Sigmoid colon (tissue), 4 donors: ENCODE measurements at regions not wholly inside any gene's neighbourhood (a gene's known extent, or its start where the extent isn't known, plus 50 kb on each side); places are given as distances from the start of the nearest gene placed in this dataset.

Experiments
- EP300 ChIP-seq, 4 donors: sonication (generic); formaldehyde crosslinking; IDR thresholded peaks; one replicate each; pipeline ENCODE4 v1.6.1; 2017; ENCODE audit warnings: antibody characterized with exemption in 4 of 4
- POLR2AphosphoS5 ChIP-seq, 4 donors: sonication (generic); formaldehyde crosslinking; IDR thresholded peaks; one replicate each; pipeline ENCODE4 v1.6.1; 2017; ENCODE audit warnings: antibody characterized with exemption in 4 of 4
- TF ChIP-seq, protein P1 (sequence below), 4 experiments: fragments of 450-650 bp in 3 of 4; fragments of 200-600 bp in 1 of 4; IDR thresholded peaks; one replicate each; pipeline ENCODE4 v1.5.1; 2016 to 2019; ENCODE audit warnings: antibody characterized with exemption in 4 of 4, mild to moderate bottlenecking in 3 of 4, moderate library complexity in 2 of 4

DNA sequence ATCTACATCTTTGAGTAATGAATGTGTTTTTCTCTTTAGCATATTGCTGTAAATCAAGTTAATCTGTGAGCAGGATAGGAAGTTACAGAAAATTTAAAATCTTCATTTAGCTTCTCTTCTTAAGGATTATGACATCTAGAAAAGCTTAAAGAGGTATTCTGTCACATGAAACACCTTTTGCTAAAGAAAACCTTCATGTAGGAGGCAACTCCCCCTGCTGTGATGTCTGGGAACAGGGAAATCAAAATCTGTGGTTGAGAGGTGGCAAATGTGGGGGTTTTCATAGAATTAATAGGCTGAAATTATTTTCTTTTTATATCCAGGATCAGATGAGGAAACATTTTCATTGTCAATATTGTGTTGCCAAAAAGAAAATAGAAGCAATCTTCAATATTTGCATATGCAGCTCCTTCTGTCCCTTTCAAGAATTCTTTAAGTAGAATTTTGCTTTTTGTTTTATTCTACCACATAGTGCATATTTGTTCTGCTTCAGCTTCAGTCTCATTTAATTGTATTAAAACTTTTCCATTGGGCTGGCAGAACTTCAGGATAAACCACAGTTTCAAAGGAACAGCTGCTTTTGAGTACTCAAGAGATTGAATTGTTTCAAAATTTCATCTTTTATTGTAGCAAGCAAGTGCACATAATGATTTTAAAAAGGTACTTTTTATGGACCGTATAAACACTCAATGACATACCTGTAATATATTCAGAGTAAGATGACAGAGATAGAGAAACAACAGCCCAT is 128.4 kb downstream of the RAP2B start:
- TF ChIP-seq POLR2AphosphoS5 (IDR thresholded peaks at IDR 0.05) (no peak), EP300 (IDR thresholded peaks at IDR 0.05) (no peak)
- TF ChIP-seq, protein P1, sequence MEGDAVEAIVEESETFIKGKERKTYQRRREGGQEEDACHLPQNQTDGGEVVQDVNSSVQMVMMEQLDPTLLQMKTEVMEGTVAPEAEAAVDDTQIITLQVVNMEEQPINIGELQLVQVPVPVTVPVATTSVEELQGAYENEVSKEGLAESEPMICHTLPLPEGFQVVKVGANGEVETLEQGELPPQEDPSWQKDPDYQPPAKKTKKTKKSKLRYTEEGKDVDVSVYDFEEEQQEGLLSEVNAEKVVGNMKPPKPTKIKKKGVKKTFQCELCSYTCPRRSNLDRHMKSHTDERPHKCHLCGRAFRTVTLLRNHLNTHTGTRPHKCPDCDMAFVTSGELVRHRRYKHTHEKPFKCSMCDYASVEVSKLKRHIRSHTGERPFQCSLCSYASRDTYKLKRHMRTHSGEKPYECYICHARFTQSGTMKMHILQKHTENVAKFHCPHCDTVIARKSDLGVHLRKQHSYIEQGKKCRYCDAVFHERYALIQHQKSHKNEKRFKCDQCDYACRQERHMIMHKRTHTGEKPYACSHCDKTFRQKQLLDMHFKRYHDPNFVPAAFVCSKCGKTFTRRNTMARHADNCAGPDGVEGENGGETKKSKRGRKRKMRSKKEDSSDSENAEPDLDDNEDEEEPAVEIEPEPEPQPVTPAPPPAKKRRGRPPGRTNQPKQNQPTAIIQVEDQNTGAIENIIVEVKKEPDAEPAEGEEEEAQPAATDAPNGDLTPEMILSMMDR (IDR thresholded peaks at IDR 0.05), result peak in 1 of 4 experiments; percentile 9
